HepG2 (cell line): ENCODE measurements at regions not wholly inside any gene's neighbourhood (a gene's known extent, or its start where the extent isn't known, plus 50 kb on each side); places are given as distances from the start of the nearest gene placed in this dataset.

Experiments used
- ATAC-seq: fragments of 200-7000 bp; cut with Tn5 transposase; 3 replicates; pipeline ENCODE4 v1.9.1; 2020; ENCODE audit warnings: mild to moderate bottlenecking, moderate library complexity
- BruUV-seq: library from RNA; stranded (reverse); fragments of 400-500 nt; replicated peaks from 2 replicates; lab custom pipeline; 2021; lab: Mats Ljungman, UMichigan
- CTCF ChIA-PET: fragments of 300-600 bp; formaldehyde crosslinking; extraction: SDS; loops from one replicate; lab custom pipeline; 2021; ENCODE audit warnings: low total read pairs, inconsistent platforms, low intra/inter-chr PET ratio; lab: Yijun Ruan, JAX
- POLR2A ChIA-PET: fragments of 350-600 bp; sonication (Branson Sonifier 250); formaldehyde crosslinking; loops from one replicate; lab custom pipeline; 2020; ENCODE audit warnings: antibody characterized with exemption, inconsistent platforms; lab: Yijun Ruan, JAX
- DNase-seq: peaks from one replicate; pipeline ENCODE4 v3.0.0-alpha.2; 2015; ENCODE audit warnings: low spot score
- FAIRE-seq: peaks from 3 replicates; lab custom pipeline; 2011; peaks lifted over from hg19 to GRCh38; lab: Jason Lieb, UNC
- H2AFZ ChIP-seq: one replicate; pipeline ENCODE4 v1.6.1; 2011; ENCODE audit warnings: low read length, inconsistent platforms
- H3K27ac ChIP-seq: fragments of 300-600 bp; 3 replicates; pipeline ENCODE4 v1.8.0; 2011; ENCODE audit warnings: mixed run types, mild to moderate bottlenecking, mixed read lengths, low read length, inconsistent platforms; ENCODE audit not compliant: insufficient read depth; ENCODE audit errors: extremely low read length
- H3K27me3 ChIP-seq, 2 experiments: fragments of 200-600 bp in 1 of 2; 2 replicates in 1 of 2; 3 replicates in 1 of 2; pipeline versions ENCODE4 v1.6.0 to v1.8.0; 2011; ENCODE audit warnings: low read length in 2 of 2, mild to moderate bottlenecking in 2 of 2, moderate library complexity in 2 of 2, inconsistent platforms in 1 of 2; ENCODE audit not compliant: insufficient read depth in 2 of 2, control insufficient read depth in 1 of 2
- H3K36me3 ChIP-seq, 2 experiments: fragments of 200-600 bp in 1 of 2; replicated peaks in 1 of 2; 2 replicates in 1 of 2; 3 replicates in 1 of 2; pipeline versions ENCODE4 v1.5.1 to v1.8.0; 2011; ENCODE audit warnings: low read length in 2 of 2, inconsistent platforms in 1 of 2; ENCODE audit not compliant: insufficient read depth in 2 of 2, control insufficient read depth in 1 of 2
- H3K4me1 ChIP-seq: 2 replicates; pipeline ENCODE4 v1.5.1; 2012; ENCODE audit warnings: low read length, inconsistent platforms; ENCODE audit not compliant: insufficient read depth
- H3K4me2 ChIP-seq: 2 replicates; pipeline ENCODE4 v1.6.0; 2011; ENCODE audit warnings: low read depth, low read length, inconsistent platforms
- H3K4me3 ChIP-seq, 3 experiments: fragments of 200-600 bp in 1 of 3; sonication (generic), shearing (Covaris generic) in 1 of 3; replicated peaks in 1 of 3; 2 replicates each; pipeline ENCODE4 v1.5.1; 2011 to 2016; ENCODE audit warnings: low read length in 3 of 3, inconsistent platforms in 2 of 3, low read depth in 2 of 3, mild to moderate bottlenecking in 2 of 3, control low read depth in 1 of 3, mixed read lengths in 1 of 3; ENCODE audit not compliant: insufficient read depth in 1 of 3
- H3K79me2 ChIP-seq: one replicate; pipeline ENCODE4 v1.6.1; 2011; ENCODE audit warnings: low read length, inconsistent platforms; ENCODE audit not compliant: insufficient read depth
- H3K9ac ChIP-seq: 2 replicates; pipeline ENCODE4 v1.6.0; 2011; ENCODE audit warnings: mild to moderate bottlenecking, low read depth, low read length, inconsistent platforms; ENCODE audit not compliant: insufficient read depth
- H3K9me3 ChIP-seq: 2 replicates; pipeline ENCODE4 v1.5.1; 2012; ENCODE audit warnings: mild to moderate bottlenecking, low read length
- H4K20me1 ChIP-seq: 2 replicates; pipeline ENCODE4 v1.6.0; 2011; ENCODE audit warnings: inconsistent platforms, mild to moderate bottlenecking, low read length, moderate library complexity; ENCODE audit not compliant: insufficient read depth
- AGO1 ChIP-seq: fragments of 200-400 bp; formaldehyde crosslinking; IDR thresholded peaks from 2 replicates; pipeline ENCODE4 v1.6.1; 2017; ENCODE audit warnings: mild to moderate bottlenecking, low read depth, low read length, moderate library complexity; ENCODE audit not compliant: poor library complexity, severe bottlenecking
- ARNT2 ChIP-seq: sonication (generic); formaldehyde crosslinking; IDR thresholded peaks from 2 replicates; pipeline ENCODE4 v1.8.0; 2022; ENCODE audit warnings: mild to moderate bottlenecking, low read depth, missing genetic modification reagents, moderate library complexity
- CSRNP1 ChIP-seq: sonication (generic); formaldehyde crosslinking; IDR thresholded peaks from 2 replicates; pipeline ENCODE4 v1.8.1; 2023; ENCODE audit warnings: mild to moderate bottlenecking, missing genetic modification reagents
- LRRFIP1 ChIP-seq: sonication (generic); formaldehyde crosslinking; conservative IDR thresholded peaks from 2 replicates; pipeline ENCODE4 v1.4.0; 2020; ENCODE audit warnings: missing genetic modification reagents
- MAFF ChIP-seq: IDR thresholded peaks from 2 replicates; pipeline ENCODE4 v1.6.1; 2011; ENCODE audit warnings: low read depth, low read length, improper control_type of control experiment
- MAFK ChIP-seq, 2 experiments: IDR thresholded peaks in 1 of 2; conservative IDR thresholded peaks in 1 of 2; 2 replicates each; pipeline ENCODE4 v1.6.1; 2011; ENCODE audit warnings: improper control_type of control experiment in 2 of 2, low read length in 2 of 2
- MTF2 ChIP-seq: sonication (generic); formaldehyde crosslinking; IDR thresholded peaks from 2 replicates; pipeline ENCODE4 v1.5.0; 2020; ENCODE audit warnings: missing genetic modification reagents, borderline replicate concordance
- NFE2 ChIP-seq: sonication (generic); formaldehyde crosslinking; IDR thresholded peaks from 2 replicates; pipeline ENCODE4 v1.4.0; 2020; ENCODE audit warnings: missing genetic modification reagents
- NKX3-1 ChIP-seq: sonication (generic); formaldehyde crosslinking; IDR thresholded peaks from 2 replicates; pipeline ENCODE4 v1.5.0; 2020; ENCODE audit warnings: missing genetic modification reagents
- NR2F2 ChIP-seq: IDR thresholded peaks from 2 replicates; pipeline ENCODE4 v1.6.1; 2012; ENCODE audit warnings: low read depth, inconsistent platforms, borderline replicate concordance
- RFX3 ChIP-seq: IDR thresholded peaks from 2 replicates; pipeline ENCODE4 v1.6.1; 2016; ENCODE audit warnings: missing biosample characterization, missing genetic modification reagents
- SNAI1 ChIP-seq: sonication (generic); formaldehyde crosslinking; IDR thresholded peaks from 2 replicates; pipeline ENCODE4 v1.5.0; 2020; ENCODE audit warnings: mild to moderate bottlenecking, missing genetic modification reagents, borderline replicate concordance
- ZFP90 ChIP-seq: sonication (generic); formaldehyde crosslinking; IDR thresholded peaks from 2 replicates; pipeline ENCODE4 v1.8.0; 2022; ENCODE audit warnings: missing genetic modification reagents, mild to moderate bottlenecking, inconsistent platforms, borderline replicate concordance
- ZNF333 ChIP-seq: sonication (generic); formaldehyde crosslinking; IDR thresholded peaks from 2 replicates; pipeline ENCODE4 v1.4.0; 2020; ENCODE audit warnings: mild to moderate bottlenecking, missing genetic modification reagents, borderline replicate concordance
- ZNF335 ChIP-seq: sonication (generic); formaldehyde crosslinking; IDR thresholded peaks from 2 replicates; pipeline ENCODE4 v1.4.0; 2020; ENCODE audit warnings: missing genetic modification reagents
- ZNF552 ChIP-seq: sonication (generic); formaldehyde crosslinking; IDR thresholded peaks from 2 replicates; pipeline ENCODE4 v1.9.0; 2022; ENCODE audit warnings: missing genetic modification reagents, mild to moderate bottlenecking, borderline replicate concordance
- ZNF572 ChIP-seq: sonication (generic); formaldehyde crosslinking; IDR thresholded peaks from 2 replicates; pipeline ENCODE4 v1.5.1; 2020; ENCODE audit warnings: mild to moderate bottlenecking, missing genetic modification reagents
- WGBS: methylation state at CpG from one replicate; pipeline ENCODE4 v1.1.6; 2017; ENCODE audit warnings: low lambda C conversion rate; 5-methylcytosine and 5-hydroxymethylcytosine counted together
- in situ Hi-C: cut with HindIII; loops from 2 replicates; pipeline ENCODE4 v1.10.0; 2017; ENCODE audit warnings: low pct_unique_long_range_greater_than_20kb; ENCODE audit not compliant: extremely low pct_ligation_motif_present
- intact Hi-C: fragments of 100-400 bp; cut with micrococcal nuclease; formaldehyde crosslinking; loops from one replicate; pipeline ENCODE4 v1.10.0; 2022; ENCODE audit not compliant: unreplicated experiment

GRCh38 chr15:25982736-25983135, 119.6 kb upstream of the ATP10A start:
- TF ChIP-seq ZNF552 (CRISPR knock-in tag) = no peak
- no peak for TF ChIP-seq ZNF333 (CRISPR knock-in tag)
- no peak for TF ChIP-seq ZFP90 (CRISPR knock-in tag)
- no peak for TF ChIP-seq SNAI1 (CRISPR knock-in tag)
- no peak for TF ChIP-seq NKX3-1
- TF ChIP-seq NFE2 (CRISPR knock-in tag) = no peak
- TF ChIP-seq ZNF572 (CRISPR knock-in tag) = no peak
- ATAC-seq = no peak
- H3K79me2 ChIP-seq = no peaks in the 10 kb centered on the region
- no peak overlapping the region for H3K4me2 ChIP-seq
- ChIA-PET CTCF (no interaction called here), POLR2A (no interaction called here)
- no peak for DNase-seq
- WGBS = 0% methylated on average over 4 of the region's 6 CpGs
- no peaks in the 10 kb centered on the region; a peak in 1 of 5 replicates for H3K27me3 ChIP-seq
- H3K9me3 ChIP-seq = no peaks in the 10 kb centered on the region
- no peak overlapping the region for H2AFZ ChIP-seq
- H3K27ac ChIP-seq = no peak overlapping the region
- no peaks in the 10 kb centered on the region for H3K36me3 ChIP-seq
- no peak overlapping the region for H3K9ac ChIP-seq
- H3K4me1 ChIP-seq = no peaks in the 10 kb centered on the region
- no peak for FAIRE-seq
- no peaks in the 10 kb centered on the region for H4K20me1 ChIP-seq
- no TSS peak for BruUV-seq
- intact Hi-C loops = no loop called here
- in situ Hi-C loops = no loop called here
- H3K4me3 ChIP-seq = no peak overlapping the region

GRCh38 chr15:25981114-25981513, 118.0 kb upstream of the ATP10A start:
- no peak overlapping the region for H2AFZ ChIP-seq
- intact Hi-C loops (no loop called here), in situ Hi-C loops (no loop called here)
- DNase-seq (no peak), ATAC-seq (no peak), FAIRE-seq (no peak)
- H3K4me2 ChIP-seq = no peak overlapping the region
- no peaks in the 10 kb centered on the region for H3K36me3 ChIP-seq
- POLR2A ChIA-PET = no interaction called here
- no peak overlapping the region for H3K27ac ChIP-seq
- H3K4me1 ChIP-seq = no peaks in the 10 kb centered on the region
- no peak overlapping the region for H3K4me3 ChIP-seq
- no peaks in the 10 kb centered on the region for H4K20me1 ChIP-seq
- H3K9me3 ChIP-seq = no peaks in the 10 kb centered on the region
- BruUV-seq = no TSS peak
- no peak overlapping the region for H3K9ac ChIP-seq
- CTCF ChIA-PET = no interaction called here
- 2% methylated on average over 3 of the region's 3 CpGs for WGBS
- H3K79me2 ChIP-seq = no peaks in the 10 kb centered on the region
- no peaks in the 10 kb centered on the region; a peak in 1 of 5 replicates for H3K27me3 ChIP-seq
- peak; percentile 70 to 82 for TF ChIP-seq MAFK (conservative IDR thresholded peaks at IDR 0.05 in 1 of 2, IDR thresholded peaks at IDR 0.05 in 1 of 2; ENCODE audit: low read length in 2 of 2)
- TF ChIP-seq RFX3 (CRISPR knock-in tag) = no peak
- TF ChIP-seq ARNT2 (CRISPR knock-in tag) = no peak
- no peak for TF ChIP-seq AGO1
- peak; percentile 67 for TF ChIP-seq MAFF
- TF ChIP-seq CSRNP1 = no peak
- no peak for TF ChIP-seq ZNF335 (CRISPR knock-in tag)
- TF ChIP-seq MTF2 (CRISPR knock-in tag) = no peak
- no peak for TF ChIP-seq NR2F2
- TF ChIP-seq LRRFIP1 (CRISPR knock-in tag) = no peak
